Spinal cord (tissue), 9 donors: ENCODE measurements at regions not wholly inside any gene's neighbourhood (a gene's known extent, or its start where the extent isn't known, plus 50 kb on each side); places are given as distances from the start of the nearest gene placed in this dataset.

Experiments used
- DNase-seq, 6 donors: peaks; one replicate each; pipeline versions ENCODE4 v3.0.0 to v3.0.0-alpha.2; 2013 to 2015; ENCODE audit warnings: low spot score in 6 of 6, low read depth in 4 of 6
- H3K27ac ChIP-seq: one replicate; pipeline ENCODE4 v1.5.1; 2013; ENCODE audit warnings: low read depth, low read length, control low read depth
- H3K27me3 ChIP-seq: one replicate; pipeline ENCODE4 v1.6.1; 2013; ENCODE audit warnings: low read length; ENCODE audit not compliant: control insufficient read depth, insufficient read depth
- H3K36me3 ChIP-seq: one replicate; pipeline ENCODE4 v1.6.1; 2013; ENCODE audit warnings: low read length; ENCODE audit not compliant: control insufficient read depth, insufficient read depth
- H3K4me1 ChIP-seq: one replicate; pipeline ENCODE4 v1.6.1; 2013; ENCODE audit warnings: low read length; ENCODE audit not compliant: control insufficient read depth, insufficient read depth
- H3K4me3 ChIP-seq: one replicate; pipeline ENCODE4 v1.5.1; 2013; ENCODE audit warnings: low read depth, low read length, control low read depth
- H3K9me3 ChIP-seq: one replicate; pipeline ENCODE4 v1.6.1; 2013; ENCODE audit warnings: low read length; ENCODE audit not compliant: control insufficient read depth, insufficient read depth
- WGBS: methylation state at CpG from one replicate; pipeline ENCODE4 v1.1.5; 2013; ENCODE audit warnings: missing lambda C conversion rate; ENCODE audit not compliant: insufficient coverage; 5-methylcytosine and 5-hydroxymethylcytosine counted together
- donor health status: healthy.

- H3K9me3 ChIP-seq, result no peaks in the 10 kb centered on the region
- no CpG with 5 or more reads among the region's 2 CpGs for WGBS
- DNase-seq, result no peak
- no peaks in the 10 kb centered on the region for H3K36me3 ChIP-seq
- H3K4me1 ChIP-seq, result no peaks in the 10 kb centered on the region
- no peak overlapping the region for H3K27ac ChIP-seq
- no peaks in the 10 kb centered on the region for H3K27me3 ChIP-seq
- H3K4me3 ChIP-seq, result no peak overlapping the region
Measured at GRCh38 chr2:215652388-215652787, 216.5 kb upstream of the FN1 start.

- Histone ChIP-seq H3K4me1 (no peaks in the 10 kb centered on the region), H3K4me3 (no peak overlapping the region), H3K9me3 (no peaks in the 10 kb centered on the region), H3K36me3 (no peaks in the 10 kb centered on the region), H3K27ac (no peak overlapping the region), H3K27me3 (no peaks in the 10 kb centered on the region)
- WGBS, result 89% methylated on average over 4 of the region's 4 CpGs
- no peak for DNase-seq
Measured at GRCh38 chr2:215651412-215651811, 215.5 kb upstream of the FN1 start.

GRCh38 chr2:215644233-215644897, 208.5 kb upstream of the FN1 start:
- H3K4me1 ChIP-seq, result no peaks in the 10 kb centered on the region
- WGBS, result 90% methylated on average over 5 of the region's 7 CpGs
- H3K9me3 ChIP-seq, result no peaks in the 10 kb centered on the region
- H3K27ac ChIP-seq, result no peak overlapping the region
- no peaks in the 10 kb centered on the region for H3K36me3 ChIP-seq
- DNase-seq, result no peak
- H3K27me3 ChIP-seq, result no peaks in the 10 kb centered on the region
- H3K4me3 ChIP-seq, result no peak overlapping the region

- no peak for DNase-seq
- H3K9me3 ChIP-seq, result no peaks in the 10 kb centered on the region
- no peaks in the 10 kb centered on the region for H3K27me3 ChIP-seq
- H3K27ac ChIP-seq, result no peak overlapping the region
- no peaks in the 10 kb centered on the region for H3K4me1 ChIP-seq
- H3K36me3 ChIP-seq, result no peaks in the 10 kb centered on the region
- H3K4me3 ChIP-seq, result no peak overlapping the region
Measured at GRCh38 chr2:215638687-215639086, 202.8 kb upstream of the FN1 start.

GRCh38 chr2:215637651-215638050, 201.8 kb upstream of the FN1 start:
- no peaks in the 10 kb centered on the region for H3K36me3 ChIP-seq
- DNase-seq, result no peak
- H3K4me1 ChIP-seq, result no peaks in the 10 kb centered on the region
- no peaks in the 10 kb centered on the region for H3K9me3 ChIP-seq
- no peak overlapping the region for H3K27ac ChIP-seq
- no peak overlapping the region for H3K4me3 ChIP-seq
- no peaks in the 10 kb centered on the region for H3K27me3 ChIP-seq

- no peaks in the 10 kb centered on the region for H3K27me3 ChIP-seq
- no peaks in the 10 kb centered on the region for H3K36me3 ChIP-seq
- WGBS, result 74% methylated on average over 3 of the region's 3 CpGs
- no peak overlapping the region for H3K4me3 ChIP-seq
- no peak for DNase-seq
- H3K9me3 ChIP-seq, result no peaks in the 10 kb centered on the region
- H3K4me1 ChIP-seq, result no peaks in the 10 kb centered on the region
- H3K27ac ChIP-seq, result no peak overlapping the region
Measured at GRCh38 chr2:215636816-215637215, 200.9 kb upstream of the FN1 start.

- Histone ChIP-seq H3K27ac (no peak overlapping the region), H3K36me3 (no peaks in the 10 kb centered on the region), H3K4me1 (no peaks in the 10 kb centered on the region), H3K9me3 (peaks cover under 1% of the 10 kb centered on the region), H3K4me3 (no peak overlapping the region), H3K27me3 (no peaks in the 10 kb centered on the region)
- DNase-seq, result no peak
- WGBS, result 93% methylated on average over 1 of the region's 2 CpGs
Measured at GRCh38 chr2:215635788-215636139, 199.9 kb upstream of the FN1 start.

GRCh38 chr2:215635071-215635787, 199.4 kb upstream of the FN1 start:
- H3K27ac ChIP-seq, result no peak overlapping the region
- DNase-seq, result no peak
- H3K4me3 ChIP-seq, result no peak overlapping the region

GRCh38 chr2:215633360-215633759, 197.5 kb upstream of the FN1 start:
- Histone ChIP-seq H3K4me3 (no peak overlapping the region), H3K4me1 (no peaks in the 10 kb centered on the region), H3K27ac (no peak overlapping the region), H3K27me3 (no peaks in the 10 kb centered on the region), H3K9me3 (peaks cover 3% of the 10 kb centered on the region), H3K36me3 (no peaks in the 10 kb centered on the region)
- DNase-seq, result no peak

More at GRCh38 chr2:215635071-215635787, 199.4 kb upstream of the FN1 start:
- no peaks in the 10 kb centered on the region for H3K36me3 ChIP-seq
- H3K9me3 ChIP-seq, result peaks cover 3% of the 10 kb centered on the region
- no peaks in the 10 kb centered on the region for H3K4me1 ChIP-seq
- no peaks in the 10 kb centered on the region for H3K27me3 ChIP-seq

GRCh38 chr2:215631696-215632095, 195.8 kb upstream of the FN1 start:
- Histone ChIP-seq H3K36me3 (no peaks in the 10 kb centered on the region), H3K4me1 (no peaks in the 10 kb centered on the region), H3K9me3 (peaks cover 3% of the 10 kb centered on the region), H3K4me3 (no peak overlapping the region), H3K27ac (no peak overlapping the region), H3K27me3 (no peaks in the 10 kb centered on the region)
- no peak for DNase-seq
- 89% methylated on average over 1 of the region's 2 CpGs for WGBS
